ENCODE measurements at regions not wholly inside any gene's neighbourhood (a gene's known extent, or its start where the extent isn't known, plus 50 kb on each side); places are given as distances from the start of the nearest gene placed in this dataset.

GRCh38 chr3:115512565-115513415, 110.5 kb upstream of the GAP43 start:
- no peaks in the 10 kb centered on the region for H3K4me1 ChIP-seq (ENCODE audit: control insufficient read depth in 1 of 2, insufficient read depth in 2 of 2, low read length in 2 of 2)
- whole genome bisulfite sequencing, 2 donors = 0 to 1% methylated on average over 26 of the region's 26 CpGs
- H3K36me3 ChIP-seq (ENCODE audit: control insufficient read depth in 1 of 2, insufficient read depth in 2 of 2, low read length in 1 of 2) = no peaks in the 10 kb centered on the region
- peak; percentile 36 for ATAC-seq (ENCODE audit: low FRiP score)
- H3K4me3 ChIP-seq (ENCODE audit: low read length in 2 of 2) = peak overlapping the region; percentile 13 to 33
- intact Hi-C loops (cut with DNase I) = loop anchor here in 1 of 2 donors (10.0 kb wide), 1 partner anchor 108 kb away; no protein-coding TSS in a partner anchor
- no peak overlapping the region for H3K27ac ChIP-seq (ENCODE audit: low read depth in 1 of 2, low read length in 2 of 2)
- peak; percentile 59 to 73 for DNase-seq
- H3K9me3 ChIP-seq (ENCODE audit: control insufficient read depth, low read length) = no peaks in the 10 kb centered on the region
- no peaks in the 10 kb centered on the region for H3K27me3 ChIP-seq (ENCODE audit: control insufficient read depth in 1 of 2, insufficient read depth in 2 of 2, low read length in 1 of 2)

DNA sequence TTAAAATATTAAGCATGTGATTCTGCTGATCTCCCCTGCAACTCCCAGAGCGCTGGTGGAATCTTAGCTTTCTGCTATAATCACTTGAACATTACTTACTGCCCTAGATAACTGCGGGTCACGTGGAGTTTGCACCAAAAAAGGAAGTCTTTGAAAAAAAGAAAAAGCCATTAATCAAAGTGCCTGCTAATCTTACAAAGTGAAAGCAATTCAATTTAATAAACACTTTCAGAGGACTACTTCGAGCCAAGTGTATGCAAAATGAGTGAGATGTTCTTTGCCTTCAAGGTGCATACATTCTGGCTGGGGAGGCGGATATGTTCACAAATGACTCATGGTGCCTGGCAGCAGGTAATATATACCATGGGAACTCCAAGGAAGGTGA, 109.9 kb upstream of the GAP43 start:
- peak; percentile 39 for ATAC-seq (ENCODE audit: low FRiP score)
- no peaks in the 10 kb centered on the region for H3K4me1 ChIP-seq (ENCODE audit: control insufficient read depth in 1 of 2, insufficient read depth in 2 of 2, low read length in 2 of 2)
- H3K9me3 ChIP-seq (ENCODE audit: control insufficient read depth, low read length) = no peaks in the 10 kb centered on the region
- WGBS, 2 donors = 23 to 24% methylated on average over 5 of the region's 5 CpGs
- DNase-seq = no peak
- H3K27ac ChIP-seq (ENCODE audit: low read depth in 1 of 2, low read length in 2 of 2) = no peak overlapping the region
- H3K27me3 ChIP-seq (ENCODE audit: control insufficient read depth in 1 of 2, insufficient read depth in 2 of 2, low read length in 1 of 2) = no peaks in the 10 kb centered on the region
- intact Hi-C loops (cut with DNase I) = loop anchor here in 1 of 2 donors (10.0 kb wide), 1 partner anchor 109 kb away; no protein-coding TSS in a partner anchor
- peak overlapping the region; percentile 13 to 33 for H3K4me3 ChIP-seq (ENCODE audit: low read length in 2 of 2)
- H3K36me3 ChIP-seq (ENCODE audit: control insufficient read depth in 1 of 2, insufficient read depth in 2 of 2, low read length in 1 of 2) = no peaks in the 10 kb centered on the region

DNA sequence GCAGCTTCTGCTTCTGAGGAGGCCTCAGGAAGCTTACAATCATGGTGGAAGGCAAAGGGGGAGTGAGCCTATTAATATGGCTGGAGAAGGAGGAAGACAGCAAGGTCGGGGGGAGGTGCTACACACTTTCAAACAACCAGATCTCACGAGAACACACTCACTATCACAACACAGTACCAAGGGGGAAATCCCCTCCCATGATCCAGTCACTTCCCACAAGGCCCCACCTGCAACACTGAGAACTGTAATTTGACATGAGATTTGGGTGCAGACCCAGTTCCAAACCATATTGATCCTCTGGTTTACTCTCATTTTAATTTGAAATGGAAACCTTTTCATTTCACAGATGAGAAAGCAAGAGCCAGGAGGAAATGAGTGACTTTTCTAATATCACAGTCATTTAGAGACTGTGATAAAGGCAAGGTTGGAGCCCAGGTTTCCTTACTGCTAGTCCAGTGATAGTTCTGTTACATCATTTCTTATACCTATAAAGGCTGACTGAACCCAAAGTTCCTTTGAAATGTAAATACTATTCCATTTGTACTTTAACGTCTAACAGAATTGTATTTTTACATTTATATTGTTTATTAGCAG, 105.8 kb upstream of the GAP43 start:
- Histone ChIP-seq H3K9me3 (ENCODE audit: control insufficient read depth, low read length) (no peaks in the 10 kb centered on the region), H3K27ac (ENCODE audit: low read depth in 1 of 2, low read length in 2 of 2) (no peak overlapping the region), H3K4me1 (ENCODE audit: control insufficient read depth in 1 of 2, insufficient read depth in 2 of 2, low read length in 2 of 2) (no peaks in the 10 kb centered on the region), H3K27me3 (ENCODE audit: control insufficient read depth in 1 of 2, insufficient read depth in 2 of 2, low read length in 1 of 2) (no peaks in the 10 kb centered on the region), H3K4me3 (ENCODE audit: low read length in 2 of 2) (no peak overlapping the region), H3K36me3 (ENCODE audit: control insufficient read depth in 1 of 2, insufficient read depth in 2 of 2, low read length in 1 of 2) (no peaks in the 10 kb centered on the region)
- DNase-seq = no peak
- intact Hi-C loops (cut with DNase I) = loop anchor here in 1 of 2 donors (10.0 kb wide), 1 partner anchor 113 kb away; no protein-coding TSS in a partner anchor
- WGBS, 2 donors = 69 to 75% methylated on average over 3 of the region's 3 CpGs
- no peak for ATAC-seq (ENCODE audit: low FRiP score)

DNA sequence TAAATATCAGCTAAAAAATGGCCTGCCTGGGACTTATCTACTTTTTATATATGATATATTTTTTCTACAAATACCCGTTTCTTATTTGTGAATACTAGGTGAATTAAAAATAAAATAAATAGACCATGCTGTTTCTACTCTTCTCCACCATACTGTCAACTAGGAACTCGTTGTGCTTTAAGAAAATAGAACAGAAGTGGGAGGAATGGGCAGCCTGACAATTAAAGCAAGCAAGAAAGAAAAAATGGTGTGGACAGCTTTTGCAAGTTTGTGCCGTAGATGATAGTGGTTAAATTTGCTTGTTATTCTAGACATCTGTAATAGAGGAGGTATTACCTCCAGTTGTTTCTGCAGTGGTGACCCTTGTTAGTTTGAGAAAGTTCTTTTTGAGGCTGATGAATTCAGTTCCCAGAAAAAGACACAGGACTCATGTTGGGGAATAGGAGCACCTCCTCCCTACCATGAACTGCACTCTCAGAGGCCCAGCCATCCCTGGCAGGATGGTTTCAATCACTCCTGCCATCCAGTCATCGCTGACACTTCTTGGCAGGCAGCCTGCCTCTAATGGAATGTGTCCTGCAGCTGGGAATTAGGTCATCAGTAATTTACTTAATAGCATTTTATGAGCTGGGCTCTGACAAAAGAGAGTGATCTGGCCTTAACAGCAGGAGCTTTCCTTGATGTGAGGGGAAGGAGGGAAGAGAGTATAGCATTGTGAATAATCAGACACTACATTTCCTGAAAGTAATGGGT, 105.0 kb upstream of the GAP43 start:
- intact Hi-C loops (cut with DNase I) = loop anchor here in 1 of 2 donors (10.0 kb wide), 1 partner anchor 113 kb away; no protein-coding TSS in a partner anchor
- DNase-seq = peak; percentile 77
- Histone ChIP-seq H3K27ac (ENCODE audit: low read depth in 1 of 2, low read length in 2 of 2) (no peak overlapping the region), H3K4me1 (ENCODE audit: control insufficient read depth in 1 of 2, insufficient read depth in 2 of 2, low read length in 2 of 2) (no peaks in the 10 kb centered on the region), H3K36me3 (ENCODE audit: control insufficient read depth in 1 of 2, insufficient read depth in 2 of 2, low read length in 1 of 2) (no peaks in the 10 kb centered on the region), H3K4me3 (ENCODE audit: low read length in 2 of 2) (no peak overlapping the region), H3K9me3 (ENCODE audit: control insufficient read depth, low read length) (no peaks in the 10 kb centered on the region), H3K27me3 (ENCODE audit: control insufficient read depth in 1 of 2, insufficient read depth in 2 of 2, low read length in 1 of 2) (no peaks in the 10 kb centered on the region)
- 9 to 14% methylated on average over 4 of the region's 4 CpGs for WGBS, 2 donors
- ATAC-seq (ENCODE audit: low FRiP score) = no peak

DNA sequence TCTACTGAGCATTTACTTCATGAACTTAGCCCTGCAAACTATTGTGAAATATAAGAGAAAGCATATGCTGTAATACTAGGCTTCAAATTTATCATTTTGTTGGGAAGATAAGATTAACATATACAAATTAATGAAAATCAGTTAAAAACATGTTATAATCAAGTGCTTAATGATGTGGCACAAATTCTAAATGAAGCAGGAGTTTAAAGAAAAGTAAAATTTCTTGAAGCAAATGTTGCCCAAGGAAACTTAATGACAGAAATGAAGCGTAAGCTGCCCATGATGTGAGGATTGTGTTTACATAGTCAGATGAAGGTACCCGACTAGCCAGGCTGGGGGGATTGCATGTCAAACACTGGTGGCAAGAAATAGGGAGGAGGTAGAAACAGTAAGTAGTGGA, 103.1 kb upstream of the GAP43 start:
- H3K27ac ChIP-seq (ENCODE audit: low read depth in 1 of 2, low read length in 2 of 2) = no peak overlapping the region

GRCh38 chr3:115520651-115521245, 102.6 kb upstream of the GAP43 start:
- H3K4me1 ChIP-seq (ENCODE audit: control insufficient read depth in 1 of 2, insufficient read depth in 2 of 2, low read length in 2 of 2) = no peaks in the 10 kb centered on the region
- H3K27ac ChIP-seq (ENCODE audit: low read depth in 1 of 2, low read length in 2 of 2) = no peak overlapping the region
- H3K27me3 ChIP-seq (ENCODE audit: control insufficient read depth in 1 of 2, insufficient read depth in 2 of 2, low read length in 1 of 2) = no peaks in the 10 kb centered on the region
- no peaks in the 10 kb centered on the region for H3K36me3 ChIP-seq (ENCODE audit: control insufficient read depth in 1 of 2, insufficient read depth in 2 of 2, low read length in 1 of 2)
- intact Hi-C loops (cut with DNase I) = no loop called here
- no peaks in the 10 kb centered on the region for H3K9me3 ChIP-seq (ENCODE audit: control insufficient read depth, low read length)
- DNase-seq (no peak), ATAC-seq (ENCODE audit: low FRiP score) (no peak)
- no peak overlapping the region for H3K4me3 ChIP-seq (ENCODE audit: low read length in 2 of 2)

More for the DNA sequence above, 103.1 kb upstream of the GAP43 start:
- ATAC-seq (ENCODE audit: low FRiP score) (no peak), DNase-seq (no peak)
- no peaks in the 10 kb centered on the region for H3K9me3 ChIP-seq (ENCODE audit: control insufficient read depth, low read length)
- no peaks in the 10 kb centered on the region for H3K4me1 ChIP-seq (ENCODE audit: control insufficient read depth in 1 of 2, insufficient read depth in 2 of 2, low read length in 2 of 2)
- no peaks in the 10 kb centered on the region for H3K36me3 ChIP-seq (ENCODE audit: control insufficient read depth in 1 of 2, insufficient read depth in 2 of 2, low read length in 1 of 2)
- intact Hi-C loops (cut with DNase I) = no loop called here
- H3K27me3 ChIP-seq (ENCODE audit: control insufficient read depth in 1 of 2, insufficient read depth in 2 of 2, low read length in 1 of 2) = no peaks in the 10 kb centered on the region
- 73% methylated on average over 2 of the region's 2 CpGs for WGBS, 2 donors
- no peak overlapping the region for H3K4me3 ChIP-seq (ENCODE audit: low read length in 2 of 2)

GRCh38 chr3:115523458-115523857, 99.9 kb upstream of the GAP43 start:
- DNase-seq (no peak), ATAC-seq (ENCODE audit: low FRiP score) (no peak)
- no peaks in the 10 kb centered on the region for H3K36me3 ChIP-seq (ENCODE audit: control insufficient read depth in 1 of 2, insufficient read depth in 2 of 2, low read length in 1 of 2)
- no peaks in the 10 kb centered on the region for H3K4me1 ChIP-seq (ENCODE audit: control insufficient read depth in 1 of 2, insufficient read depth in 2 of 2, low read length in 2 of 2)
- no peak overlapping the region for H3K4me3 ChIP-seq (ENCODE audit: low read length in 2 of 2)
- no peak overlapping the region for H3K27ac ChIP-seq (ENCODE audit: low read depth in 1 of 2, low read length in 2 of 2)
- intact Hi-C loops (cut with DNase I) = no loop called here
- 82 to 89% methylated on average over 1 of the region's 1 CpG for WGBS, 2 donors
- no peaks in the 10 kb centered on the region for H3K27me3 ChIP-seq (ENCODE audit: control insufficient read depth in 1 of 2, insufficient read depth in 2 of 2, low read length in 1 of 2)
- no peaks in the 10 kb centered on the region for H3K9me3 ChIP-seq (ENCODE audit: control insufficient read depth, low read length)

DNA sequence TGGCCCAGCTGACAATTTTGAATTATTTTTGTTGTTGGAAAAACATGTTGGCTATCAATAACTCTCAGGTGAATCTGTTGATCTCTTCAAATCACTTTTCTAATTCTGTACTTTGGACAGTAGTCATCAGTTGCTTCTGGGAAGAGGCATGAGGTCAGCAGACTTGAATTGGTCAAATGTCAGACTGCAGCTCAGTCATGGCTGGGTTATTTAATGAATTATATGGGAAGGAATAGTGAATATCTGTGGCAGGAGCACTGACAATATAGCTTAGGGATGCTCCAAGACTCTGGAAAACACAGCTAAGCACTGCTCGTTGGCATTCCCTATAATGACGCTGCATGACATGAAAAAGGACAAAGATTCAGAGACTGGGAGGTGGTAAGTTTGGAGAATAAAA, 98.8 kb upstream of the GAP43 start:
- no peaks in the 10 kb centered on the region for H3K9me3 ChIP-seq (ENCODE audit: control insufficient read depth, low read length)
- DNase-seq (no peak), ATAC-seq (ENCODE audit: low FRiP score) (no peak)
- no peaks in the 10 kb centered on the region for H3K27me3 ChIP-seq (ENCODE audit: control insufficient read depth in 1 of 2, insufficient read depth in 2 of 2, low read length in 1 of 2)
- H3K36me3 ChIP-seq (ENCODE audit: control insufficient read depth in 1 of 2, insufficient read depth in 2 of 2, low read length in 1 of 2) = no peaks in the 10 kb centered on the region
- no peak overlapping the region for H3K4me3 ChIP-seq (ENCODE audit: low read length in 2 of 2)
- 48 to 70% methylated on average over 2 of the region's 2 CpGs for WGBS, 2 donors
- no peak overlapping the region for H3K27ac ChIP-seq (ENCODE audit: low read depth in 1 of 2, low read length in 2 of 2)
- intact Hi-C loops (cut with DNase I) = no loop called here
- no peaks in the 10 kb centered on the region for H3K4me1 ChIP-seq (ENCODE audit: control insufficient read depth in 1 of 2, insufficient read depth in 2 of 2, low read length in 2 of 2)

Data from aorta (tissue), 5 donors.